ENCODE measurements at regions not wholly inside any gene's neighbourhood (a gene's known extent, or its start where the extent isn't known, plus 50 kb on each side); places are given as distances from the start of the nearest gene placed in this dataset.

DNA sequence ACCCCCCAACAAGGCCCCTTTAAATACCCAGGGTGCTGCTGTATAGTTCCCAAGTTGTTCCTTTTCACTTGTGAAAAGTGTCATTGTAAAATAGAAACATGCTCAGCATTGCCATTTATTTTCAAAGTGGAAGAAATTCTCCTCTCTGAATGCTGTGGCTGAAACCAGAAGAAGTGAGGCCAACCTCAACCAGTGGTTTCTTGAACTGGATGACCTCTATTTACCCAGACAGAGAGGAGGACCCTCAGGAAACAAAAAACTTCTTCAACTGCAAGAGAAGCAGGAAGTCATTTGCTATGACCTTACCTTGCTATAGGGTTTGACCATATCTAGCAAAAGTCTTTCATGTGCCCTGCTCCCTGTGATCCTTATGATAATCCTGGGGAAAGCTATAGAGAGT is 209.7 kb upstream of the RARB start:
- TF ChIP-seq, protein P1, sequence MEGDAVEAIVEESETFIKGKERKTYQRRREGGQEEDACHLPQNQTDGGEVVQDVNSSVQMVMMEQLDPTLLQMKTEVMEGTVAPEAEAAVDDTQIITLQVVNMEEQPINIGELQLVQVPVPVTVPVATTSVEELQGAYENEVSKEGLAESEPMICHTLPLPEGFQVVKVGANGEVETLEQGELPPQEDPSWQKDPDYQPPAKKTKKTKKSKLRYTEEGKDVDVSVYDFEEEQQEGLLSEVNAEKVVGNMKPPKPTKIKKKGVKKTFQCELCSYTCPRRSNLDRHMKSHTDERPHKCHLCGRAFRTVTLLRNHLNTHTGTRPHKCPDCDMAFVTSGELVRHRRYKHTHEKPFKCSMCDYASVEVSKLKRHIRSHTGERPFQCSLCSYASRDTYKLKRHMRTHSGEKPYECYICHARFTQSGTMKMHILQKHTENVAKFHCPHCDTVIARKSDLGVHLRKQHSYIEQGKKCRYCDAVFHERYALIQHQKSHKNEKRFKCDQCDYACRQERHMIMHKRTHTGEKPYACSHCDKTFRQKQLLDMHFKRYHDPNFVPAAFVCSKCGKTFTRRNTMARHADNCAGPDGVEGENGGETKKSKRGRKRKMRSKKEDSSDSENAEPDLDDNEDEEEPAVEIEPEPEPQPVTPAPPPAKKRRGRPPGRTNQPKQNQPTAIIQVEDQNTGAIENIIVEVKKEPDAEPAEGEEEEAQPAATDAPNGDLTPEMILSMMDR (IDR thresholded peaks at IDR 0.05; ENCODE audit: insufficient read depth, low read length, poor library complexity, severe bottlenecking), result no peak
- Histone ChIP-seq H3K4me3 (ENCODE audit: low read depth, low read length) (no peak overlapping the region), H3K27me3 (ENCODE audit: control insufficient read depth, insufficient read depth, low read length) (no peaks in the 10 kb centered on the region), H3K36me3 (ENCODE audit: control insufficient read depth, insufficient read depth, low read length) (no peaks in the 10 kb centered on the region)
- DNase-seq (ENCODE audit: low read depth), result no peak

DNA sequence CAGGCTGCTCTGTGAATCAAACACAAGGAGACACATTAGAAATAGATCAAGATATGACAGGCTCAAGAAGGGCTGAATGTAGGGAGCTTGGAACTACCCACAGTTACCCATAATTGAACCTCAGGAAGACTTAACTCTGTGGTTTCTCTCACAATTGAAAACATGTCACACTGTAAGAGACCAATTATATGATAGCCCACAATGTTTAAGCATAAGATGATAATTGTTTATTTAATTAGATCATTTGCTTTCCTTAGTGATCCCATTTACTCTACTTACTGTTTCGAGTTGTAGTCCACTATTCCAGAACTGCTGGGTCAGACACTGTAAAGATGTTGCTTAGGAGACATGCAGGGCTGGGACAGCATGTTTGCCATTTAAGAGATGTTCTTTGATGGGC is 201.3 kb upstream of the RARB start:
- Histone ChIP-seq H3K27me3 (ENCODE audit: control insufficient read depth, insufficient read depth, low read length) (no peaks in the 10 kb centered on the region), H3K4me3 (ENCODE audit: low read depth, low read length) (no peak overlapping the region), H3K36me3 (ENCODE audit: control insufficient read depth, insufficient read depth, low read length) (no peaks in the 10 kb centered on the region)
- no peak for DNase-seq (ENCODE audit: low read depth)
- TF ChIP-seq, protein P1 (IDR thresholded peaks at IDR 0.05; ENCODE audit: insufficient read depth, low read length, poor library complexity, severe bottlenecking), result no peak

DNA sequence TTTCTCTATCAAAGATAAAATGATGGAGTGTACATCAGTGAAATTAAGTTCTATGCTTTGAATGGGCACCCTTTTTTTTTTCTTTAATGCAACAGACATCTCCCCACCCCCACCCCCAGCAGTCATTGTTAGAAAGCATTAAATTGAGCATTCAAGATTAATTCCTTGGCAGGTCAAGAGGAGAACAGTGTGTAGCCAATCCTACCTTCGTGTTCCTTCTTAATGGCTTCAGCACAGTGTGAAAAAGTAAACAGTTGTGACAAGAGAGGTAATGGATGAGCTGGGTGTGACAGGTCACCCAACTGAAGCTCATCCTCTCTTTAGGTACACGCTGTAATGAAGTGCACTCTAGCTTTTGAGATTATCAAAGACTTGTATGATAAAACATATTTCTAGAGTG is 198.5 kb upstream of the RARB start:
- H3K36me3 ChIP-seq (ENCODE audit: control insufficient read depth, insufficient read depth, low read length), result no peaks in the 10 kb centered on the region
- no peak overlapping the region for H3K4me3 ChIP-seq (ENCODE audit: low read depth, low read length)
- TF ChIP-seq, protein P1 (IDR thresholded peaks at IDR 0.05; ENCODE audit: insufficient read depth, low read length, poor library complexity, severe bottlenecking), result no peak
- no peak for DNase-seq (ENCODE audit: low read depth)
- H3K27me3 ChIP-seq (ENCODE audit: control insufficient read depth, insufficient read depth, low read length), result no peaks in the 10 kb centered on the region

DNA sequence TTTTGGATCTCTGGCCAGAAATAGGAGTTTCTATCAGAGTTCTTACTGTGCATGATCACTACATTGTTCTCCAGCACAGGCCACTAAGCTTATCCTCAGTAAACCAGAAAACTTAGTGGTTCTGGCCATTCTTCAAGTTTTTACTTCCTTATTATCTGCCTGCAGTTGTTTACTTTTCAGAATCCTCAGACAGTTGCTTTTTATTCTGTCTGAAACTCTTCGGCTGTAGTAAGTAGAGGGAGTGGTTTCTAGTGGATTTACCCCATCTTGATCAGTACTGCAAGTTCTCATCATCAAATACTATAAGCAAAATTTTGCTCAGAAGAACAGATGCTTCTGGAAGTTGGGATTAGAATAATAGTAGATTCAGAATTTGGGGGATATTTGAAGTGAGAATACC is 193.0 kb upstream of the RARB start:
- Histone ChIP-seq H3K36me3 (ENCODE audit: control insufficient read depth, insufficient read depth, low read length) (no peaks in the 10 kb centered on the region), H3K4me3 (ENCODE audit: low read depth, low read length) (no peak overlapping the region)
- no peak for DNase-seq (ENCODE audit: low read depth)

DNA sequence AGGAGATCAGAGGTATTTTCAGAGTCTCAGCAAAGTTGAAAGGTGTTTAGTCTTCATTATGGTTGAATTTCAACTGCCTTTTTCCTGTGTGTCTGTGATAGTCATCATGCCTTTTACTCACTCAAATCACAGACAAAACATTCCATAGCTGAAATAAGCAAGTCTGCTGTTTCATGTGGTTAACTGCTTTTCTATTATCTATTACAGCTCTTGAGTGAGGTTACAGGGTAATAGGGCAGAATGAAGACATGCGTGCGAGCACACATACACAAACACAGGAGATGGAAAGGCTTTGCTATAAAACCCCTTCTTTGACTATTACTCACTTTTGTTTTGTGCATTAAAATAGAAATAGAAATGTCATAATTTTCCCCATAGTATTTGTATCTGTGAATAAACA is 192.6 kb upstream of the RARB start:
- Histone ChIP-seq H3K36me3 (ENCODE audit: control insufficient read depth, insufficient read depth, low read length) (no peaks in the 10 kb centered on the region), H3K4me3 (ENCODE audit: low read depth, low read length) (no peak overlapping the region), H3K27me3 (ENCODE audit: control insufficient read depth, insufficient read depth, low read length) (no peaks in the 10 kb centered on the region)
- TF ChIP-seq, protein P1 (IDR thresholded peaks at IDR 0.05; ENCODE audit: insufficient read depth, low read length, poor library complexity, severe bottlenecking), result no peak
- DNase-seq (ENCODE audit: low read depth), result no peak

More for the DNA sequence above, 193.0 kb upstream of the RARB start:
- no peaks in the 10 kb centered on the region for H3K27me3 ChIP-seq (ENCODE audit: control insufficient read depth, insufficient read depth, low read length)
- TF ChIP-seq, protein P1 (IDR thresholded peaks at IDR 0.05; ENCODE audit: insufficient read depth, low read length, poor library complexity, severe bottlenecking), result no peak

DNA sequence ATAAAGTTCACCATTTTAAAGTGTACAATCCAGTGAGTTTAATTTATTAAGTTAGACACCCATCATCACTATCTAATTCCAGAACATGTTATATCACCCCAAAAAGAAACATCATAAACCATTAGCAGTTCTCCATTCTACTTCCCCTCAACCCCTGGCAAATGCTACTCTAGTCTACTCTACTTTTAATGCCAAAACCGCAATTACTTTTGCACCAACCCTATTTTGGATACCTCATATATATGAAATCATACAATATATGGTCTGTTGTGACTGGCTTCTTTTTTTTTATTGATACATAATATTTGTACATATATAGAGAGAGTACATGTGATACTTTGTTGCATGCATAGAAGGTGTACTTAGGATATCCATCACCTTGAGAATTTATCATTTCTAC is 190.5 kb upstream of the RARB start:
- H3K36me3 ChIP-seq (ENCODE audit: control insufficient read depth, insufficient read depth, low read length), result no peaks in the 10 kb centered on the region
- H3K4me3 ChIP-seq (ENCODE audit: low read depth, low read length), result no peak overlapping the region
- TF ChIP-seq, protein P1 (IDR thresholded peaks at IDR 0.05; ENCODE audit: insufficient read depth, low read length, poor library complexity, severe bottlenecking), result no peak
- H3K27me3 ChIP-seq (ENCODE audit: control insufficient read depth, insufficient read depth, low read length), result no peaks in the 10 kb centered on the region
- DNase-seq (ENCODE audit: low read depth), result no peak
